ENCODE measurements at regions not wholly inside any gene's neighbourhood (a gene's known extent, or its start where the extent isn't known, plus 50 kb on each side); places are given as distances from the start of the nearest gene placed in this dataset.

GRCh38 chr4:41408150-41408549 is 129.8 kb upstream of the LIMCH1 start:
- TF ChIP-seq CTCF (IDR thresholded peaks at IDR 0.05) (no peak), POLR2A (IDR thresholded peaks at IDR 0.05) (no peak)

Data from esophagus squamous epithelium (tissue), 4 donors.